GOT3 (cell line): ENCODE measurements at regions not wholly inside any gene's neighbourhood (a gene's known extent, or its start where the extent isn't known, plus 50 kb on each side); places are given as distances from the start of the nearest gene placed in this dataset.

Source experiments
- DNase-seq: peaks from one replicate; lab custom pipeline; 2025; ENCODE audit warnings: mixed read lengths; lab: John Stamatoyannopoulos, UW

- DNase-seq, result no peak
Observed at GRCh38 chr9:86659413-86660046, 287.8 kb downstream of the GAS1 start.

GRCh38 chr9:86655147-86655546, 292.2 kb downstream of the GAS1 start:
- no peak for DNase-seq

- DNase-seq, result no peak
Observed at GRCh38 chr9:86653466-86653865, 293.8 kb downstream of the GAS1 start.

GRCh38 chr9:86652736-86653135, 294.6 kb downstream of the GAS1 start:
- DNase-seq, result no peak

GRCh38 chr9:86649913-86650312, 295.7 kb upstream of the TUT7 start:
- no peak for DNase-seq

GRCh38 chr9:86648828-86649170, 294.6 kb upstream of the TUT7 start:
- no peak for DNase-seq

- no peak for DNase-seq
Observed at GRCh38 chr9:86648156-86648827, 294.1 kb upstream of the TUT7 start.

- no peak for DNase-seq
Observed at GRCh38 chr9:86645303-86645702, 291.1 kb upstream of the TUT7 start.

- DNase-seq, result no peak
Observed at GRCh38 chr9:86644675-86645034, 290.4 kb upstream of the TUT7 start.

- no peak for DNase-seq
Observed at GRCh38 chr9:86643946-86644674, 289.9 kb upstream of the TUT7 start.

- no peak for DNase-seq
Observed at GRCh38 chr9:86642721-86643120, 288.5 kb upstream of the TUT7 start.

GRCh38 chr9:86641970-86642369, 287.8 kb upstream of the TUT7 start:
- no peak for DNase-seq

GRCh38 chr9:86639899-86640379, 285.7 kb upstream of the TUT7 start:
- no peak for DNase-seq

- DNase-seq, result no peak
Observed at GRCh38 chr9:86639287-86639686, 285.1 kb upstream of the TUT7 start.

GRCh38 chr9:86638109-86638508, 283.9 kb upstream of the TUT7 start:
- DNase-seq, result no peak

GRCh38 chr9:86637515-86637914, 283.3 kb upstream of the TUT7 start:
- DNase-seq, result no peak

GRCh38 chr9:86636519-86636918, 282.3 kb upstream of the TUT7 start:
- no peak for DNase-seq

GRCh38 chr9:86636038-86636437, 281.8 kb upstream of the TUT7 start:
- DNase-seq, result no peak

- DNase-seq, result no peak
Observed at GRCh38 chr9:86634501-86634900, 280.3 kb upstream of the TUT7 start.

GRCh38 chr9:86633945-86634344, 279.7 kb upstream of the TUT7 start:
- no peak for DNase-seq

GRCh38 chr9:86632537-86632936, 278.3 kb upstream of the TUT7 start:
- DNase-seq, result no peak

GRCh38 chr9:86629530-86629929, 275.3 kb upstream of the TUT7 start:
- DNase-seq, result no peak

- no peak for DNase-seq
Observed at GRCh38 chr9:86626802-86627201, 272.6 kb upstream of the TUT7 start.
